Astrocyte (in vitro differentiated cells and primary cell): ENCODE measurements at regions not wholly inside any gene's neighbourhood (a gene's known extent, or its start where the extent isn't known, plus 50 kb on each side); places are given as distances from the start of the nearest gene placed in this dataset.

Source experiments
- CTCF ChIP-seq: IDR thresholded peaks from 2 replicates; pipeline ENCODE4 v1.5.1; 2011; ENCODE audit warnings: low read depth, mild to moderate bottlenecking, inconsistent platforms, low read length, moderate library complexity; ENCODE audit not compliant: insufficient read depth
- EZH2 ChIP-seq: IDR thresholded peaks from 2 replicates; pipeline ENCODE4 v1.6.1; 2012; ENCODE audit warnings: mild to moderate bottlenecking, low read length, inconsistent platforms; ENCODE audit not compliant: insufficient read depth

- no peak for TF ChIP-seq CTCF
- no peak for TF ChIP-seq EZH2
Measured at GRCh38 chr18:3397031-3397750, 52.8 kb upstream of the TGIF1 start.
